NCI-H2196 treated with DMSO at 0.1 percent for 48 hours (cell line): ENCODE measurements at regions not wholly inside any gene's neighbourhood (a gene's known extent, or its start where the extent isn't known, plus 50 kb on each side); places are given as distances from the start of the nearest gene placed in this dataset.
A peak's percentile ranks its signal among the peaks of the same experiment; 100 is the strongest.

Experiments
- DNase-seq: peaks from one replicate; lab custom pipeline; 2025; ENCODE audit not compliant: unreplicated experiment; lab: John Stamatoyannopoulos, UW

DNA sequence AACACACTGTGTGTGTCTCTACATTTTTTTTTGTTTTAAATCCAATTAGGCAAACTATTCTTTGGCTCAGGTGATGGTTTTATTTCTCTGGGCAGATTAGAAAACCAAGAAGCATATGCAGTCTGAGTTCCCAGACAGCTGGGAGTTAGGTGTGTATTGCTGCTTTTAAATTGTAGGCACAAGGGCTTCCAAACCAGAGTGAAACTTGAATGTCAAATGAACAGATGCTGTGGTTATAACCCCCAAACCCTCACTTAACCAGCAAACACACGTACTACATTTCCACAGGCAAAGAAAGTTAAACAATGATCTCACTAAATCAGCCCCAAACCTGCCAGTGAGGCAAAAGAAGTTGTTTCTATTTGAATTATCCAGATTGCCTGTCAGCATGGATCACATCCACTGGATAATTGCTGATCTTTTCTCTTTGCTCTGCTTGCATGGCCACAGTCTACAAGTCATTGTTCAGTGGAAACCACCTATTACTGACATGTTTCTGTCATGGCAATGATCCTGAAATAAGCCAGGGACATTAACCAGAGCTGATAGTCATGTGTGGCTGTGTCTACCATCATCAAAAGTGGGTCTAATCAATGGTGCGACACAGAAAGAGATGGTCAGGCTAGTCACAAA, 576.5 kb upstream of the PLXNA2 start:
- DNase-seq, result no peak

DNA sequence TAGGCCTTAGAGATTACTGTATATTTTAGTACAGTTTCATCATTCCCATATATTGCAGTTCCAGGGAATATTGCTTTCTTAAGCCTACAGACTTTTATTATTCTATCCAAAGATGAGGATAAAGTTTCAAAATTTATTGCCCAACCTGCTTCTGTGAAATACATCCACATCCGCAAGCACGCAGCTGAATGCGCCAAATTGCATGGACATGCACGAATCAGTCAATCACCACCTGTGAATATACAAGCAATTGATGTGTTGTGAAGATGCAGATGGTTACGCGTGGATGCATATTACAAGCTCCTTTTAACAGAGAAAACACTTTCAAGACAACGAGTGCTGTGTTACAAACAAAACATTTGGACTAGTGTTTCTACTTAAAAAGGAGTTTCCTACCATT, 577.8 kb upstream of the PLXNA2 start:
- no peak for DNase-seq

DNA sequence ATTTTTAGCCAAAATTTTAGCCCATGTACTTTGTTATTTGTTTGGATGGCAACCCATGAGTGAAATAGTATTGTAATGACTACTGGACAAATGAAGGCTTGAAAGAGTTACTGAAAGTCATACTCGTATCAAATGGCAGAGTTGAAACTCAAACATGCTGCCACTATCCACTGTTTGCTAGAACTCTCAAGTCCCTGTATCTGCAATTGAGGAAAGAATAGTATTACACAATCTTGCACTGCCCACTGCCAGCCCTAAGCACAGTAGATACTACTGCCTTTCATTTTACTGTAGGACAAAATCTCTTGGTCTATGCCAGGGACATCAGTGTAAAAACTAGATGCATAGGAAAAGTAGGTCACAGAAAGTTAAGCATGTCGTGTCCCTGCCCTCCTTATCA, 581.1 kb upstream of the PLXNA2 start:
- no peak for DNase-seq

DNA sequence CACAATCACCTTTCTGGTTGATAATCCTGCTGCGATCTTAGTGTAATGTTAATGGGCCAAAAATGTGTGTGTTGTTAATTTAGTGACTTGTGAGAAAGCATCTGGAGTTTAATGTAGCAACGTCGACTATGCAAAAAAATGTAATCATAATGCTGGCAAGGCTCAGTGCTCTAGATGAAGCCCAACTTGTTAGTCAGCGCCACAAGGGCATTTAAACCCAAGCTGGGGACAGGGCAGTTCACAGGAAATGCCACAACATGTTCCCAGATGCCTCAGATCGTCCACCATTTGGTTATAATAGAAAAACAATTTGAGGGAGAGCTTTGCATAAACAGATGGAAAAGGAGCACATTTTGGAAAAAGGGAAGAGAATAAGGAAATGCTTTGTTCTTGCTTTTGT, 585.4 kb upstream of the PLXNA2 start:
- no peak for DNase-seq

DNA sequence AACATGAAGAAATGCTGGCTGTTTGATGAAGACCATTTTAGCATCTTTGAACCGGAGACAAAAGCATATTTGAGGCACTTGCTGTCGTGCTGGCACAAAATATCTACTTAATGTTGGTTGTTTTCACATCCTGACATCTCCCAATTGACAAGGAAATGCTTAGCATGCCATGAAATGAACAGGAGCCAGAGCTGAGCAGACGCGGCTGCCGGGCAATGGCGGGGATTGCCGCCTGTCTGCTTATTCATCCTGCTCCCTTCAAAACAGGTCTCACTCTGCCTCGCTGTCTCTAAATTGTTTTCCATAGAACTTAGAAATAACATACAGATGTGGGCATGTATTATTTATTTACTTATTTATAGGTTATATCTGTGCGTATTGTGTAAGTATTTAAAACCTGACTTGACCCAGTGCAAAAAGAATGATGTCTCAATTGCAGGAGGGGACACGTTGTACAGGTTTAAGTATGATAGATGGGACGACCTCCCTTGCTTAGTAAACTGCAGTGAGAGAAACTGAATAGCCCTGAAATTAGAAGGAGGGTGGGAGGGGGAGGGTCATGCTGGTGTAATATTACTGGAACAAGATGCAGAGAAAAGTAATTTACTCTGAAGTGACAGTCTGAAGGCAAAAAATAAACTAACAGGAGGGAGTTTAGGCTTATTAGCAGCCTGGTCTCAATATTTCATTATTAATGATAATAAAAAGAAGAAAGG, 590.4 kb upstream of the PLXNA2 start:
- no peak for DNase-seq

DNA sequence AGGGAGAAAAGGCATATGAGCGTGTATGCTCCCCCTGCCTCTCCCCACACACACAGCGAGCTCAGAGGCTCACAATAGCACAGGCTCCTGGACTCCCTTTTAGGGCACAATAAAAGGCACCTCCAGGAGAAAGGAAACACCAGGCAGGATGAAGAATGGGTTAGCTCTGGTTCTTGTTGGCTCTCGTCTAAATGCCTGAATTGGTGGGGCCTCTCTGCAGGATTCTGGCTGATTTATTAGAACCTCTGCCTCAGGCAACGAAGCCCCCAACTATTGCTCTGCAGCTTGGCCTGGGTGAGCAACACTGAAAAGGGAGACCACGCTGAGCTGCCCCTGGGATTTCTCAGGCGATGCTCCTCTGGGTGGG, 590.9 kb upstream of the PLXNA2 start:
- DNase-seq, result no peak

DNA sequence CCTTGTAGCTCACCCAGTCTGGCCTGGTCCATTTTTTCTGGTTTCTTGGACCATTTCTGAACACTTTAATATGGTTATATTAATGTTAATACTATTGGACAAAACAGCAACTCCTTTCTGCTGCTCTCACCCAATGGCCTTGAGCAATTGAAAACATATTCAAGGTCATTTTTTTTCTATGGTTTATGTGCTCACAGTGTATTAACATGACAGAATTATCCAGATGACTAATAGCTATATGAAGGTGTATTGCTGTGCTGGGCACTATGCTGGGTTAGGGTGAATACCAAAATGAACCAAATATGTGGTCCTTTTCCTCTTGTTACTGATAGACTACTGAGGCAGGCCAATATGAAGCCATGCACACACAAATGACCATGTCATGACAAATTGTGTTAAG, 591.6 kb upstream of the PLXNA2 start:
- DNase-seq, result no peak

DNA sequence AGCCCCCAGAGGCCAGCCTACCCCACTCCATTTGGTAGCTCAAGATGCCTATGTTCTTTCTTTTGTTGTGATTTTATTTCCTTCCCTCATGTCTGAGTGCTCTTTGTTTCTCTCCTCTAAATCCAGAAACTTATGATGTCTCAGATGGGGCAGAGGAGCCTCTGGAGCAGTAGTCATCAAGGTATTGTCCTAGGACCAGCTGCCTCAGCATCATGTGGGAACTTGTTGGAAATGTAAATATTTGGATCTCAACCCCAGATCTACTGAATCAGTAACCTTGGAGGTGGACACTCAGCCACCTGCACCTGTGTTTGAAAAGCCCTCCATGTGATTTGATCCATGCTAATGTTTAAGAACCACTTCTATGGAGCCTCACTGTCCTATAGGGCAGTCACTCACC, 593.1 kb upstream of the PLXNA2 start:
- peak; percentile 75 for DNase-seq

DNA sequence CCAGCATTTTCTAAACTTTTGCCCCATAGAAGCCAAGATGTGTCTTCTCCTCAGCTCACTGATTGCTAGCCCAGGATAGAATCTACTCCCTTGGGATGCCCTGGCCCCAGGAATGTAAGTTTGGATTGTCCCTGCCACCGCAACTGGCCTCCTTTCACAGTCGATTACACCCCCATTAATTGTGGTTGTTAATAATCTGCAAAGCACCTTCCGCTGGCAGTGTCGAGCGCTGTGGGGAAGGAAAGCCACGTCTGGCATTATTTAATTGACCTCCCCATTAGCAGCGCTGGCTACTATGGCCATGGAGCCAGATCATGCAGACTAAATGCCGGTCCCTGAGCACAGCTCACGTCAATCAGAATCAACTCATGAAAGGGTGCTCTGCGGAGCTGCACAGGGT, 597.3 kb upstream of the PLXNA2 start:
- no peak for DNase-seq

DNA sequence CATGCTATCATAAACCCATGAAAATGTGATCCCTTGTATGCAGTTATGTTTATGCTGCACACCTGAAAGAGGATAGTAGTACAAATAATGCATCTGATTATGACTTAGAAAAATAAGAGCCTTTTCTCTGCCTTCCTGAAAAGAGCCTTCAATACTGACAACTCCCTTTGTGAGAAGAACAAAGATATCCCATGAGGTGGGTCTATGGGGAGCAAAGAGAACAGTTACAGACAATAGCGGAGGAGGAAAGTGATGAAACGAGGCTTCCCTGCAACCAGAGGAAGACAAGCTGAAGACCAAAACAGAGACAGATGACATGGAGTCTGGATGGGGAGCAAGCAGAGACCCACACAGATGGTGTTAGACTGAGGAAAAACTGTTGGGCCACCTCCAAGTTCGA, 598.3 kb upstream of the PLXNA2 start:
- DNase-seq, result no peak

DNA sequence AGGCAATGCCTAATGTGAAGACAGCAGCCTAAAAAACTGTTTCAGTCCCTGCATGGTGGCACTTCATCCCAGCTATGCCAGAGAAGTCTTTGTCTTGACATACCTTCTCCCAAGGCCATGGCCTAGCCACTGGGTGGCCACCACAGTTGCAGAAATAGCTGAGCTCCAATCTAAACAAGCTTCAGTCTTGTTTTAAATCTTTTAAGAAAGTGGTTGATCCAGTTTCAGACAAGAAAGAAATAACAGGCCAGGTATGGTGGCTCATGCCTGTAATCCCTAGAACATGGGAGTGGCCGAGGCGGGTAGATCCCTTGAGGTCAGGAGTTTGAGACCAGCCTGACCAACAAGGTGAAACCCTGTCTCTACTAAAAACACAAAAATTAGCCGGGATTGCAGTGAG, 600.0 kb upstream of the PLXNA2 start:
- DNase-seq, result no peak

DNA sequence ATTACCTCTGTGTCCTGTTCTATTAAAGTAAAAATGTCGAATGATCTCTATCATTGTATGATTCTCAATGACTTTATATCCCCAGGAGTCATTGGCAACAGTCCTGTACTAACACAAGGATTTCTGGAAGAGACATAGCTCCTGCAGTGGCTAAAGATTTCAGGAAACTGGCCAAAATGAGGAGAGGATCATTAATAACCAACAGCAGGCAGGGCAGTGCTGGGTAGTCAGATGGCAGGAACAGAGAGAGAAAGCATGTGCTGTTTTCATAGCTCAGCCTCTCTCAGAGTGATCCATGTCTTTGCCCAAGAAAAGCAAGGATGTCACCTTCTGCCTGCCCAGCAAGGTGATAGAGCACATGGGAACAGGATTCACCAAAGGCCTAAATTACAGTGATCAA, 604.7 kb upstream of the PLXNA2 start:
- DNase-seq, result no peak

DNA sequence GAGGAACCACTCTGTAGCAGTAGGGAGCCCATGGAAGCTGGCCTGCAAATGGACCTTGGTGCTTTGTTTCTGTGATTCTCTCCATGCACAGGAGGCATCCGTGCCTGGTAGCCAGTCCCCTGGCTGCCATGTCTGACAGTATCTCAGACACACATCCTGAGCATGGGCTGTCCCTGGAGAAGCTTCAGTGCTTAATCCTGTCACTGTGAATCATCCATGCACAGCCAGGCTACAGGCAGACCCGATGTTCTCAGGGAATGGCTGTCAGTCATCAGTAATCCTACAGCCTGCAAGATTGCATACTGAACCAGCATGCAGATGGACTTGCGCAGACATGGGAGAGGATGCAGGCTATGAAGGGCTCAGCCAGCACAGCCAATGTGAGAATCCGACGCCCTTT, 606.3 kb upstream of the PLXNA2 start:
- no peak for DNase-seq

DNA sequence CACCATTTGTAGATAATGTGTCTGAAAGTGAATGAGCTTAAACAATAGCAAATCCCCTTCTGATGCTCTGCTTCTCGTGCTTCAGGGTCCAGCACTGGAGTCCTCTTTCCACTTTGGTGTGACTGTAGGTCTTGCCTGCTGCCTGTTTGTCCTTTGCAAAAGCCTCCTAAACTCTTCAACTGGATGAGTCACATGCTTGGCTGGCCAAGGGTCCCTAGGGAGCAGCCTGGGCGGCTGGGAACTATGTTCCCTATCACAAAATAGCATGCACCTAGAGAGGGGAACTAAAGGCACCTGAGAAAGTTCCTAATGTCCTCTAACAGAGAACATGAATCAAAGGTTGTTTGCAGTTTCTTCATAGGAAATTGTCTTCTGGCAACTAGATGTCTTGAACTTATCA, 607.2 kb upstream of the PLXNA2 start:
- DNase-seq, result no peak

DNA sequence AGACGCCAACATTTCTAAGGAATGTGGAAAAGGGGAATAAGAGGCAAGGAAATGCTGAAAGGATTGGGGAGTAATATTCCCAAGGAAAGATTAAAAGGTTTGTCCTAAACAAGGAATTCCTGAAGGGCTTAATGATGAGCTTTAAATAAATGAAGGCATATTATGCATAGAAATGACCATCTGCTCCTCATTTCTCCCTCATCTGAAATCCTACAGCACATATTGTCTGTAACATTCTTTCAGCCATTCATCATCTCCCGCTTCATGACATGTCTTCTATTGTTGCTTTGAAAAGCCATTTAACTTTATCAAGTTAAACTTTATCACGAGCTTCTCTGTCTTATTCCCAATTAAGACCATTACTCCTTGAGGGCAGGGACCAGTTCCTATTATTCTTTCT, 608.7 kb upstream of the PLXNA2 start:
- DNase-seq, result no peak

DNA sequence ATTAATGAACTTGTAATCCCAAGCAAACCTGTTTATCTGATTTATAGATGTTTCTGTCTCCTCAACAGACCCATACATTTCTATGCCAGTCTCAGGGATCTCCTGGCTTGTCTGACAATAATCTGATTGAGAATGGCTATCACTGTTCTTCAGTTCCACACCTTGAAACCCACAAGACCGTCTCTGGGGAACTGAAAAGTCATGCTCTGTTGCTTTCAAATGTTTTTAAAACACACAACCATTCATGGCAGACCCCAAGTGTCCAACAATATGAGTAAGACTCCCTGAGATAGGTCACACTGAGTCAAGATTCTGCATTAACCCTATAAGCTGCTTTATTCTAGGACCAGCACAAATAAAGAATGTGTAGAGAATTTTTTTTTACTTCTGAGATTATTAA, 611.2 kb upstream of the PLXNA2 start:
- DNase-seq, result no peak

DNA sequence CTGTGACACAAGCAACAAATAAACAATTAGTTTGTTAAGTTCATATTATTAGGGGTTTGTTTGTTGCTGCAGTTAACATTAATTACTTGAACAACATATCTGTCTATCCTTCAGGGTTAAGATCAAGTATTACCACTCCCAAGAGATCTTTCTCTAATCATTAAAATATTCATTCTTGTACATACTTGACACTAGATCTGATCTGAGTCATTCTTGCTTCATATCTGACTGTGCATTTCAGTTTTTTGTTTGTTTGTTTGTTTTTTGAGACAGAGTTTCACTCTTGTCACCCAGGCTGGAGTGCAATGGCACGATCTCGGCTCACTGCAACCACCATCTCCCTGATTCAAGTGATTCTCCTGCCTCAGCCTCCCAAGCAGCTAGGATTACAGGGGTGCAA, 613.3 kb upstream of the PLXNA2 start:
- no peak for DNase-seq

DNA sequence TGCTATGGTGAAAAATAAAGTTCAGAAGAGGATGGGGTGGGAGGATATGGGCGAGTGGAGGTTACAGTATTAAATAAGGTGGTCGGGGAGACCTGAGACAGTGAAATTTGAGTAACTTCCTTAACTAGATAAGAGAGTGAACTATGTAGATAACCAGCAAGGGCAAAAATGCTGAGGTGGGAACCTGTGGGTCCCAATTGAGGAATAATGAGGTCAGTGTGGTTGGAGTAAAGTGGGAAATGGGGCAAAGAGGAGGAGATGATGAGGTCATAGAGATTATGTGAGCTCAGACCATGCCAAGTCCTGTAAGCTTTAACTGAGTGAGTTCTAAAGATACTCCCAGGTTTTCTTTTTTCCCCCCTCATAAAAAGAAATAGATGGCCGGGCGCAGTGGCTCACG, 614.6 kb upstream of the PLXNA2 start:
- no peak for DNase-seq

DNA sequence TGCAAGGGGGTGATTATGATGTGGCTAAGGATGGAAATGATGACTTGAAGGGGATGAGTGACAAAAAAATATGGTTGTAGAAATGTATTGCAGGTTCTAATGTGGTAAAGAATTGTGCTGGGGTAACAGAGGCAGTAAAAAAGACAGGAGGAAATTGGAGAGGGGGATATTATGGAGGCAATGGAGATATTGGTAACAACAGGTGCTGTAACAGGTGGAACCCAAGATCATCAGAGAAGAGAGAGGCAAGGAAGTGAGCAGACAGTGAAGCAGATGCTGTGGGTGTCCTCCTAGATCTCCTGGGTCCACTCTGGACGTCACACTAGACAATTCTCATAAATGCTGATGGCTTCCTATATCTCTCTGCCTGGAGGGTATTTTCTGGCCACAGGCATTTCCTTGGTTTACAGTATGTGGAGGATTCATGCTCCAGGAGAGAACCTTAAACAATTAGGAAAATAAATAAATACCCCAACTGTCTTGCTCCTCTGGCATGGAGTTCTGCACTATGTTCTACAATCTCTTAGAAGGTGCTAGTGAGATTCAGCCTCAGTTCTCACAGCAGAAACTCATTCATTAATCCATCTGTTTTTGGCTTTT, 620.3 kb upstream of the PLXNA2 start:
- no peak for DNase-seq

DNA sequence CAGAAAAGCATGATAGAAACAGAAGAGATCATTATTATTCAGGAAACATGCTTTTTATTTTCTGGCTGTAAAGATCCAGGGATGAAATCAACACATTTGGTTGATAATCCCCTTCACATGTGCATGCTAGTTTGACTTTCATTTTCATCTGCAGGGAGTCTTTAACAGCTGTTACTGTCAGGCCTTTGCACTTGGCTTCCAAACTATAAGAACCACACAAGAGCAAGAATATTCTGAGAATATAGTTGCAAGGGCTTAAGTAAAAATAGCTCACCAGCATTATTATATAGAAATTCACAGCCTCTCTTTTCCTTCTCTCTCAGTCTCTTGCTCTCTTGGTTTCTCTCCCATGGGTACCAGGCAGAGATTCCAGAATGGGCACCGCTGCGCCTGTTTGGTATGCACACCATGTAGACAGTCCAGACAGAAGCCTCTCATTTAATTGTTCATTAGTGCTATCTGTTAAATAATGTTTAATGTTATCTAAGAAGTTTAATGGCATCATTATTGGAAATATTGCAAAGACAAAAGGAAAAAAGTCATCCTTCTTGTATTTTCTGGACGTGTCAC, 622.3 kb upstream of the PLXNA2 start:
- no peak for DNase-seq

DNA sequence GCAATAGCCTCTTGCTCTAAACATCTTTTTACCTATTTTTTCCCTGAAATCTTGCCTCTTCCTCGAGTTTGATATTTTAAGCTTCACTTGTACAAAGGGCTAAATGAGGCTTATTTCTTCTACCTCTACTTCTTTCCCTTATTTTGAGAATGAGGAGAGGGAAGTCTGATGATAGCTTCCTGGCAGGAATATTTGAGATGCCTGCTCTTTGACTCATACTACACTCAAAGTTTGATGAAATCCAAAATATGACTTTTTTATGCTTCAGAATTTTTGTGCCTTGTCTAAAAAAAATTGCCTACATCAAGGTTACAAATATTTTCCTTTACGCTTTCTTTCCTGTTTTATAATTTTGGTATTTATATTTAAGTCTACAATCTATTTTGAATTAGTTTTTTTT, 624.4 kb upstream of the PLXNA2 start:
- DNase-seq, result no peak

DNA sequence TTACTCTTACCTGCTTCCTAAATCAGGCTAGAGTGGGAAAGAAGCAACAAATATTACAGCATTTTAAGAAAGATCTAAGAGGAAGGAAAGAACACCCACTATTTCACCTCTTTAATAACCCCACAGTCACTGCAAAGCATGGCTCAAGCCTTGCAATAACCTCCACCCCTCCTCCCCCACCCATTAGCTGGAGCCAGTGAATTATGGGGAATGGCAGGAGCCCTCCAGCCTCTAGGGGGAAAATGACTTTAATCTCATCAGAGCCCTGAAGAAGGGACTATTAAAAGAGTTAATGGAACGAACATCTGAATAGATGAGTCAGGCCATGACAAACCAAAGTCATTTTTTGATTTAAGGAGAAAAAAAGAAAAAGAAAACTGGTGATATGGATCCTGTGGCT, 630.7 kb upstream of the PLXNA2 start:
- DNase-seq, result no peak

DNA sequence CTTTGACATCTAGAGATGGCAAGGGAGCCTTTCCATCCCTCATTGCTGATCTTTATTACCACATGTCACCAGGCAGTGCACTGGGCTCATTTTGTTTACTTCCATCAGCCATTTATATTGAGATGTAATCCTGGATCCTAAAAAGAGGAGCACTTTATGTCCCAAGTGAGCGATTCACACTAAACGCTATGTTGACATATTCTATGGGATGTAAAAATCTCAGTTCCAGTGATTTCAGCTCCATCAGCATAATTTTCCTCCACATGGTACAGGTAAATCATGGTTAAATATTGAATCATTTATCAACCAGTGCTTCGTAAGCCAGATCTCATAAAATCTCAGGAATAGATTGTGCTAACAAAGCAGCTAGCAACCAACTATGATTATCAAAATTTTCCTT, 634.8 kb upstream of the PLXNA2 start:
- no peak for DNase-seq
